ENCODE measurements at regions not wholly inside any gene's neighbourhood (a gene's known extent, or its start where the extent isn't known, plus 50 kb on each side); places are given as distances from the start of the nearest gene placed in this dataset.

- DNase-seq = no peak
Measured at GRCh38 chr2:144211065-144211464, 308.9 kb downstream of the ZEB2 start.

- no peak for DNase-seq
Measured at GRCh38 chr2:144210076-144210475, 309.8 kb downstream of the ZEB2 start.

GRCh38 chr2:144208924-144209323 lies 311.0 kb downstream of the ZEB2 start:
- DNase-seq = no peak

- no peak for DNase-seq
Measured at GRCh38 chr2:144206019-144206418, 313.9 kb downstream of the ZEB2 start.

GRCh38 chr2:144201868-144202468 lies 318.0 kb downstream of the ZEB2 start:
- no peak for DNase-seq

- no peak for DNase-seq
Measured at GRCh38 chr2:144201126-144201525, 318.8 kb downstream of the ZEB2 start.

GRCh38 chr2:144198116-144198515 lies 321.8 kb downstream of the ZEB2 start:
- peak; percentile 68 for DNase-seq

GRCh38 chr2:144194326-144195071 lies 325.4 kb downstream of the ZEB2 start:
- no peak for DNase-seq

GRCh38 chr2:144190908-144191605 lies 328.9 kb downstream of the ZEB2 start:
- no peak for DNase-seq

- DNase-seq = peak; percentile 52
Measured at GRCh38 chr2:144183727-144184126, 336.2 kb downstream of the ZEB2 start.

- DNase-seq = peak; percentile 18
Measured at GRCh38 chr2:144181001-144181400, 338.9 kb downstream of the ZEB2 start.

GRCh38 chr2:144180131-144180530 lies 339.8 kb downstream of the ZEB2 start:
- DNase-seq = no peak

- no peak for DNase-seq
Measured at GRCh38 chr2:144170179-144170578, 349.7 kb downstream of the ZEB2 start.

GRCh38 chr2:144166743-144167142 lies 353.2 kb downstream of the ZEB2 start:
- DNase-seq = no peak

- DNase-seq = no peak
Measured at GRCh38 chr2:144165599-144166250, 354.2 kb downstream of the ZEB2 start.

GRCh38 chr2:144163592-144163991 lies 356.3 kb downstream of the ZEB2 start:
- no peak for DNase-seq

- peak; percentile 23 for DNase-seq
Measured at GRCh38 chr2:144162652-144163051, 357.3 kb downstream of the ZEB2 start.

GRCh38 chr2:144161061-144161460 lies 358.9 kb downstream of the ZEB2 start:
- DNase-seq = no peak

- peak; percentile 26 for DNase-seq
Measured at GRCh38 chr2:144159240-144159639, 360.7 kb downstream of the ZEB2 start.

- DNase-seq = no peak
Measured at GRCh38 chr2:144158096-144158495, 361.8 kb downstream of the ZEB2 start.

GRCh38 chr2:144156736-144157640 lies 362.9 kb downstream of the ZEB2 start:
- no peak for DNase-seq

- no peak for DNase-seq
Measured at GRCh38 chr2:144154205-144154604, 365.7 kb downstream of the ZEB2 start.
